ENCODE measurements at regions not wholly inside any gene's neighbourhood (a gene's known extent, or its start where the extent isn't known, plus 50 kb on each side); places are given as distances from the start of the nearest gene placed in this dataset.
"Not testable (repeated sequence)": the region's sequence is repeated elsewhere in the genome, so short reads cannot be mapped to it uniquely, and the experiment has no call there.

DNA sequence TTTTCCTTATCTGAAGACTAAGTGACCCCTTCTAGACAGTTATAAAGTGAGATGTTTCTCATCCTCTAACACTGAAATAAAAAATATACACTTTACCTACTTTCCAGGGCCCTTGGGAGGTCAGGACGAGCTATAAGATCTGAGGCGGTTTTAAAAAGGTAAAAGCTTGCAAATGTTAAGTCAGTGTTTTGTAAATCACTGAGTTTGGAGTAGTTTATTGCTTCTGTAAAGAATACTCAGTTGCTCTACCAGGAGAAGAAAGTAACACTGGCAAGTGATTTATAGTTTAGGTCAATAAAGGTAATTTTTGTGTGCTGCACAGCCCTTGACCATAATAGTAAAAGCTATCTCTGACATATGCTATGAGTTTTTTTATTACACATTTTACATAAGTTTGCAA is 584.5 kb downstream of the TMTC2 start:
- DNase-seq = no peak

DNA sequence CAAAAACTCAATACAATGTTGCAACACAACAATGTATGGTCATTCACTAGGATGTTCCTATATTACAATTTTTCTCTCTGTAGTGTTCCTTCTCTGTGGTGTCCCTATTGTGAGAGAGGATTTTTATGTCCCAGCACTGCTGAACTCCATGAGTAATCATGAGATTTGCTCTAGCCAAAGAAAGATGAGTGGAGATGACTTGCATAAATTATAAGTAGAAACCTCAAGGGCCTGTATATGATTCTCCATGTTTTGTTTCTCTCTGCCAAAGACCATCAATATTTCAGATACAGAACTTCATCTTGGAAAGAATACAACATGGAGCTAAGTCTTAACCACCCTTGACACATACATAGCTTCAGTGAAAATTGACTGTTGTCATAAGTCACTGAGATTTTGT is 579.1 kb downstream of the TMTC2 start:
- no peak for DNase-seq

DNA sequence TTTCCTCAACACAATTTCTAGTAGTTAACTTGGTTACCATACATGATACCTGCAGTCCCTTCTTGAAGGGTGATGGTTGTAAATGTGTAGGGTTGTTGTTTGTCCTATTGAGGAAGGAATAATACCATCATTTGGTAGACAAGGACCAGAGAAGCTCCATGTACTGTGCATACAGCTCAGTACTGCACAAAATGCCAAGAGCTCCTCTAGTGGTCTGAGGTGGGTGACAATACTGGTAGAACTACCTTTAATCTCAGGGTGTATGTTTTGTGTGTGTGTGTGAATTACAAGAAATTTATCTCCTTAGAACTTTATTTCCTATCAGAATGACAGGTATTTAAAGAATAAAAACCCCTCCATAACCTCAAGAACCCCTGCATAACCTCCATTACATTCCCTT is 575.3 kb downstream of the TMTC2 start:
- no peak for DNase-seq

DNA sequence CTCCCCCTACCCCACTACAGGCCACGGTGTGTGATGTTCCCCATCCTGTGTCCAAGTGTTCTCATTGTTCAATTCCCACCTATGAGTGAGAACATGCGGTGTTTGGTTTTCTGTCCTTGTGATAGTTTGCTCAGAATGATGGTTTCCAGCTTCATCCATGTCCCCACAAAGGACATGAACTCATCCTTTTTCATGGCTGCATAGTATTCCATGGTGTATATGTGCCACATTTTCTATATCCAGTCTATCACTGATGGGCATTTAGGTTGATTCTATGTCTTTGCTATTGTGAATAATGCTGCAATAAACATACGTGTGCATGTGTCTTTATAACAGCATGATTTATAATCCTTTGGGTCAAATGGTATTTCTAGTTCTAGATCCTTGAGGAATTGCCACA is 573.4 kb downstream of the TMTC2 start:
- DNase-seq = not testable (repeated sequence)

GRCh38 chr12:83257726-83258125 is 571.0 kb downstream of the TMTC2 start:
- no peak for DNase-seq

DNA sequence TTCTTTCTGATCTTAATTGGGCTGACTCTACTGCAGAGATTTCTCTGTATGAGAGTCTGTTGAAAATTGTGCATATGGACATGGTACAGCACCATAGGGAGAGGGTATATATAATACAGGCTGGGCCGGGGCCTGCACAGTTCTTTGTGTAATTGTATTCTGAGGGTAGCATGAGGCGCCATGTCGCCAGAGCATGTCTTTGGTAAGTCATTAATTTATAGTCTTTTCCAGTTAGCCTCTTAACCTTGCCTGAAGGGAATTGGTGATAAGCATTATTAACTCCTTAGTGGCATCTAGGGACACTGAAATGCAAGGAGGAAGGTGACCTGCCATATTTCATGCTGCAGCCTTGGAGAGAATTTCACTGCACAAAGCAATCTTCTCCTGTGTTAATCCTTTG is 569.9 kb downstream of the TMTC2 start:
- no peak for DNase-seq

DNA sequence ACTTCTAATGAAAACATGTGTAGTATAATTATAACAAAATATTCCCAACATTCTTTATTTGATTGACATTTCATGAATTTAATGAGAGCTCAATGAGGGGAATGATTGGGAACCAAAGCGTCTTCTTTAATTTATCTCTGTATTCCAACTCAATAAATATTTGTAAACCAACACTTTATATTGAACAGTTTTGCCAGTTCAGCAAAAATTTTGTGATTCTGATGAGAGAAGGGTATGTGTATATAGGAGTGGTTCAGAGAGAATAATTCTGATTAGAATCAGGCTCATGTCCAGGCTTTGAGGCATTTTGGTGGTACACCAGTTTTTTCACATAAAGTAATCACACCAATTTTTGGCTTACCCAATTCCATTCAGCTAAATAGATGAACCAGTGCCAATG is 564.2 kb downstream of the TMTC2 start:
- no peak for DNase-seq

GRCh38 chr12:83245156-83245555 is 558.5 kb downstream of the TMTC2 start:
- no peak for DNase-seq

DNA sequence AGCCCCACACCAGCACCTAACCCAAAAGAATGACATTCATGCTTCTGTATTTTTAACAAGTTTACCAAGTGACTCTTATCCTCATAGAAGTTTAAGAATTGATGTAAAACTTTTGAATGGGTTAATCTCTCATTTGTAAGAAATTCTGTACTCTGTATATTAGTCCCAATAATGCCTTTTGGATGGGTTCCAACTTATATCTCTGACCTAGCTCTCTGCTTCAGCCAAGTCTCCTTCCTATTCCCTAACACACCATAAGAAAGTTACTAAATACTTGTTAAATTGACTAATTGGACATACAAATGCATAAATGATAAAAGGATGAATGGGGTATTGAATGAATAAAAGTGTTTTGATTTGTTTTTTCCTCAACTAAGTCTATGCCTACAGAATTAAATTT is 557.3 kb downstream of the TMTC2 start:
- no peak for DNase-seq

DNA sequence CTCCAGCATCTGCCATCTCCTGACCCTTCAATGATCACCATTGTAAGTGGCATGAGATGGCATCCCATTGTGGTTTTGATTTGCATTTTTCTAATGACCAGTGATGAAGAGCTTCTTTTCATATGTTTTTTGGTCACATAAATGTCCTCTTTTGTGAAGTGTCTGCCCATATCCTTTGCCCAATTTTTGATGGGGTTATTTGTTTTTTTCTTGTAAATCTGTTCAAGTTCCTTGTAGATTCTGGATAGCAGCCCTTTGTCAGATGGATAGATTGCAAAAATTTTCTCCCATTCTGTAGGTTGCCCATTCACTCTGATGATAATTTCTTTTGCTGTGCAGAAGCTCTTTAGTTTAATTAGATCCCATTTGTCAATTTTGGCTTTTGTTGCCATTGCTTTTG is 547.3 kb downstream of the TMTC2 start:
- not testable (repeated sequence) for DNase-seq

DNA sequence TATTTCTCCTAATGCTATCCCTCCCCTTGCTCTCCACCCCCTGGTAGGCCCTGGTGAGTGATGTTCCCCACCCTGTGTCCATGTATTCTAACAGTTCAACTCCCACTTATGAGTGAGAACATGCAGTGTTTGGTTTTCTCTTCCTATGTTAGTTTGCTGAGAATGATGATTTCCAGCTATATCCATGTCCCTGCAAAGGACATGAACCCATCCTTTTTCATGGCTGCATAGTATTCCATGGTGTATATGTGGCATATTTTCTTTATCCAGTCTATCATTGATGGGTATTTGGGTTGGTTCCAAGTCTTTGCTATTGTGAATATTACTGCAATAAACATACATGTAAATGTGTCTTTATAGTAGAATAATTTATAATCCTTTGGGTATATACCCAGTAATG is 540.3 kb downstream of the TMTC2 start:
- not testable (repeated sequence) for DNase-seq

- no peak for DNase-seq
Observed at GRCh38 chr12:83225806-83226205, 539.1 kb downstream of the TMTC2 start.

- no peak for DNase-seq
Observed at GRCh38 chr12:83224012-83224411, 537.3 kb downstream of the TMTC2 start.

- no peak for DNase-seq
Observed at GRCh38 chr12:83220774-83221173, 534.1 kb downstream of the TMTC2 start.

DNA sequence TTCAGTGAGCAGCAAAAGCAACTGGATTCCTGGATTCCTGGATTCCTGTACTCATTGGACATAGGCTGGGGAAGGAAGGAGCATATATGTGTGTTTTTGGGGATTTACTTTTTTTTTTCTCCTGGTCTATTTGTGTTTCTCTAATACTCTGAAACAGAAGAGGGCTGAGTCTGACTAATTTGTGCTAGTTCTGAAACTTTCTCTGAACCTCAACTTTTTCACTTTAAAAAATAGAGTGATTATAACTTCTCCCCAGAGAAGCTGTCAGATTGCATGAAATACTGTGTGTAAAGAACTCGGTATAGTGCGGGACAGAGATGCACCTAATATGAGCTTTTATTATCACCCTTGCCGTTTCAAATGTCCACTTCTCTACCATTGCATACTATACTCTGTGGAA is 529.5 kb downstream of the TMTC2 start:
- DNase-seq = no peak

DNA sequence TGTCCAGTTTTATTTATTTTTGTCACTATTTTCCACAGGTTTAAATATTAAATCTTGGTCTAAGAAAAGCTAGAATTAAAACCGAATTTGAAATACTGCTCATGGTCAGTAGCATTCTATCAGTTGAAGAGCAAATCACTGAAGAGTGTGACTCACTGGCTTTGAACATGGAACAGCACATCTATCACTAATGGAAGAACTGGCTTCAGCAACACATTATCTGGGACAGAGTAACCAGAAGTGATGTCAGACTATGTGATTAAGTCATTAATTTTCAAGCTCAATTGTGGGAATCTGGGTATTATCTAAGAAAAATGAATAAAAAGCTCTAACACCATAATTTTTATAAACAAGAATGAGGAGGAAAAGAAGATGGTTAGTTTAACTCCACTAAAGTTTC is 527.5 kb downstream of the TMTC2 start:
- no peak for DNase-seq

- DNase-seq = no peak
Observed at GRCh38 chr12:83210933-83211332, 524.2 kb downstream of the TMTC2 start.

DNA sequence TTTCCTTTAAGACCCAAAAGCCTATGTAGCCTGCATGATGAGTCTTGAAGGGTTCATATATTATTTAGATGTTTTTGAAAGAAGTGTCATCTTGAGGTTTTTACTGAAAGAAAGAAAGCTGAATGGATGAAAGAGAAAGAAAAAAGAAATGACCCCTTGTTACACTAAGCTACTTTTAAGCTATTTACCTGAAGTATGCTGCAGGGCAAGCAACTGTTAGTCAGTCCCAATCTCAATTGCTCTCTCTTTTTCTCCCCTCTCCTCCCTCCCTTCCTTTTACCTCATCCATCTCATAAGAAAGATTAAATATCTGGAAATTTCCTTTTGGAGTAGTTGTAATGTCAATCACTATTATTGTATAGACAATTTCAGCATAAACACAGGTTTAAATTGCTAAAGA is 512.4 kb downstream of the TMTC2 start:
- DNase-seq = no peak

DNA sequence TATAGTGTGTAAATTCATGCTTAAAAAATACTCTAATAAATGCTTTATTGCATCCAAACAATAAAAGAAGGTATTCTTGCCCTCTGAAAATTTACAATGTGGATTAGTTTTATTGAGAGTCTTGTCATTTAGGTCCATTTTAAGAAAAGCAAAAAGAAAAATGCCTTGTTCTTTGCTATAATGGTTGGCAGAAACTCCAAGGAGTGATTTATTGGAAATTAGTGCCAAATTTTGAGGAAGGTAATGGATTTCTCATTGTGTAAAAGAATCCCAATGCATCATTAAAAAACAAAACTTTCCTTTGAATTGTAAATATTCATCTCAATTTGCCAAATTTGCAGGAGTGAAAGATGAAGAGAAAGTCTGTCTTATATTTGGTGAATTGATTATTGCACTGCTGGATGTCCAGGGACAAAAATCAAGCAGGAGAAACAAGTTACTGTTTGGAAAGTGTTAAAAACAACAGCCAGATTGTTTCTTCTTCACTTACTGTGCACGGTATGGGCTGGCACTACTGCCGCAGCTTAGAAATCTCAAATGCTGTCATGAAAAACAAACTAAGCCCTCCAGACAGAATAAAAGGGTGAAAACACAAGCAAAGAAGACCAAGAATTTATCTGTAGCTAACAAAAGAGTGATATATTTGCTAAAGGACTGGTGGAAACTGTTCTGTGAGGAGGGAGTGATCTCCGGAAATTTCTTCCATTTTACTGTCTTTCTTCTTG is 511.7 kb downstream of the TMTC2 start:
- no peak for DNase-seq

DNA sequence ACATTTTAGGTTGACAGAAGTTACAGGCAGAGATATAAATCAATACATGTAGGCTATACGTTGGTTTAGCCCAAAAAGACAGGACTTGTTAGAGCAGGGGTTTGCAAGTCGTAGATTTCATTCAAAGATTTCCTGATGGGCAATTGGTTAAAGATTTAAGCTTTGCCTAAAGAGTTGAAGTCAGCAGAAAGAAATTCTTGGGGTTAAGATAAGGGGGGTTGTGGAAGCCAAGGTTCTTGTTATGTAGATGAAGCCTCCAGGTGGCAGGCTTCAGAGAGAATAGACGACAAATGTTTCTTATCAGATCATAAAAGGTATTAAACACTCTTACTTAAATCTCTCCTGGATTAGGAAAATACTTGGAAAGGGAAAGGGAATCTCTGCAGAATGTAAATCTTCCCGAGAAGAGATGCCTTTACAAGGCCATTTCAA is 510.8 kb downstream of the TMTC2 start:
- no peak for DNase-seq

GRCh38 chr12:83196694-83197350 is 510.1 kb downstream of the TMTC2 start:
- DNase-seq = no peak

- DNase-seq = no peak
Observed at GRCh38 chr12:83190631-83191390, 504.1 kb downstream of the TMTC2 start.

GRCh38 chr12:83186419-83186818 is 499.7 kb downstream of the TMTC2 start:
- no peak for DNase-seq

- DNase-seq = no peak
Observed at GRCh38 chr12:83185241-83185640, 498.5 kb downstream of the TMTC2 start.
